Liver (tissue), 8 donors: ENCODE measurements at regions not wholly inside any gene's neighbourhood (a gene's known extent, or its start where the extent isn't known, plus 50 kb on each side); places are given as distances from the start of the nearest gene placed in this dataset.

Experiments
- DNase-seq: peaks from one replicate; pipeline ENCODE4 v3.0.0-alpha.2; 2017; ENCODE audit warnings: low spot score
- H3K27ac ChIP-seq, 2 donors: one replicate each; pipeline ENCODE4 v1.7.0; 2013; ENCODE audit warnings: inconsistent platforms in 2 of 2, low read length in 2 of 2, control low read depth in 1 of 2, low read depth in 1 of 2, mild to moderate bottlenecking in 1 of 2
- H3K27me3 ChIP-seq, 4 donors: one replicate each; pipeline versions ENCODE4 v1.6.1 to v1.7.0; 2013; ENCODE audit warnings: low read length in 3 of 4, inconsistent platforms in 1 of 4, mild to moderate bottlenecking in 1 of 4, moderate library complexity in 1 of 4; ENCODE audit not compliant: control insufficient read depth in 4 of 4, insufficient read depth in 4 of 4
- H3K36me3 ChIP-seq, 4 donors: one replicate each; pipeline versions ENCODE4 v1.6.1 to v1.7.0; 2013; ENCODE audit warnings: low read length in 3 of 4, mild to moderate bottlenecking in 3 of 4, low read depth in 1 of 4, moderate library complexity in 1 of 4; ENCODE audit not compliant: control insufficient read depth in 4 of 4, insufficient read depth in 3 of 4
- H3K4me1 ChIP-seq, 4 donors: one replicate each; pipeline versions ENCODE4 v1.6.1 to v1.7.0; 2013; ENCODE audit warnings: low read length in 3 of 4, mild to moderate bottlenecking in 3 of 4, moderate library complexity in 1 of 4; ENCODE audit not compliant: control insufficient read depth in 4 of 4, insufficient read depth in 4 of 4
- H3K4me3 ChIP-seq, 3 donors: one replicate each; pipeline versions ENCODE4 v1.6.1 to v1.7.0; 2013; ENCODE audit warnings: low read length in 3 of 3, control low read depth in 1 of 3, low read depth in 1 of 3, mild to moderate bottlenecking in 1 of 3
- H3K9ac ChIP-seq, 2 donors: one replicate each; pipeline ENCODE4 v1.7.0; 2013; ENCODE audit warnings: low read length in 2 of 2, mild to moderate bottlenecking in 2 of 2, moderate library complexity in 2 of 2, control low read depth in 1 of 2, low read depth in 1 of 2
- H3K9me3 ChIP-seq, 4 donors: one replicate each; pipeline versions ENCODE4 v1.6.1 to v1.7.0; 2013; ENCODE audit warnings: low read length in 3 of 4; ENCODE audit not compliant: control insufficient read depth in 4 of 4
- ATF3 ChIP-seq: IDR thresholded peaks from 2 replicates; pipeline ENCODE4 v1.6.1; 2016; ENCODE audit warnings: antibody characterized with exemption
- CTCF ChIP-seq: fragments of 150-350 bp; IDR thresholded peaks from 2 replicates; pipeline ENCODE4 v1.5.1; 2017; ENCODE audit warnings: improper control_type of control experiment, low read depth, low read length; ENCODE audit not compliant: missing input control
- FOXA1 ChIP-seq: IDR thresholded peaks from 2 replicates; pipeline ENCODE4 v1.6.1; 2016; ENCODE audit warnings: antibody characterized with exemption
- GABPA ChIP-seq, 2 donors: IDR thresholded peaks in 1 of 2; conservative IDR thresholded peaks in 1 of 2; 2 replicates each; pipeline ENCODE4 v1.6.1; 2016; ENCODE audit warnings: antibody characterized with exemption in 2 of 2, mild to moderate bottlenecking in 1 of 2, moderate library complexity in 1 of 2
- HNF4A ChIP-seq, 2 donors: conservative IDR thresholded peaks; 2 replicates each; pipeline ENCODE4 v1.6.1; 2016; ENCODE audit warnings: antibody characterized with exemption in 2 of 2, mild to moderate bottlenecking in 2 of 2
- JUND ChIP-seq, 2 donors: IDR thresholded peaks; 2 replicates each; pipeline ENCODE4 v1.6.1; 2016; ENCODE audit warnings: antibody characterized with exemption in 2 of 2
- MAX ChIP-seq: IDR thresholded peaks from 2 replicates; pipeline ENCODE4 v1.6.1; 2016; ENCODE audit warnings: antibody characterized with exemption
- NR2F2 ChIP-seq: IDR thresholded peaks from 2 replicates; pipeline ENCODE4 v1.6.1; 2016; ENCODE audit warnings: antibody characterized with exemption
- RAD21 ChIP-seq, 2 donors: IDR thresholded peaks; 2 replicates each; pipeline ENCODE4 v1.6.1; 2016; ENCODE audit warnings: antibody characterized with exemption in 2 of 2, mild to moderate bottlenecking in 2 of 2
- RXRA ChIP-seq, 2 donors: IDR thresholded peaks; 2 replicates each; pipeline ENCODE4 v1.6.1; 2017 to 2018; ENCODE audit warnings: antibody characterized with exemption in 2 of 2, mild to moderate bottlenecking in 1 of 2
- SP1 ChIP-seq: IDR thresholded peaks from 2 replicates; pipeline ENCODE4 v1.6.1; 2018; ENCODE audit warnings: antibody characterized with exemption, mild to moderate bottlenecking
- TAF1 ChIP-seq: conservative IDR thresholded peaks from 2 replicates; pipeline ENCODE4 v1.6.1; 2016; ENCODE audit warnings: antibody characterized with exemption, mild to moderate bottlenecking
- YY1 ChIP-seq: IDR thresholded peaks from 2 replicates; pipeline ENCODE4 v1.6.1; 2016; ENCODE audit warnings: antibody characterized with exemption, mild to moderate bottlenecking
- WGBS: extraction: QIAGEN DNeasy Blood & Tissue Kit; methylation state at CpG from one replicate; pipeline ENCODE4 v1.1.7; 2013; 5-methylcytosine and 5-hydroxymethylcytosine counted together
- donor health status: healthy.
- donor health status: healthy.
- donor health status: healthy.
- donor health status: healthy.
- donor health status: healthy.

GRCh38 chr6:44558832-44559251 is 171.3 kb downstream of the CDC5L start (continued):
- TF ChIP-seq SP1, result no peak

GRCh38 chr6:44559486-44560270 is 172.2 kb downstream of the CDC5L start:
- WGBS, result 88% methylated on average over 13 of the region's 13 CpGs

GRCh38 chr6:44560458-44561059 is 173.1 kb downstream of the CDC5L start:
- TF ChIP-seq CTCF (no peak), HNF4A (conservative IDR thresholded peaks at IDR 0.05) (no peak), ATF3 (no peak), YY1 (no peak)
- H3K9ac ChIP-seq, result no peak overlapping the region
- no peaks in the 10 kb centered on the region for H3K9me3 ChIP-seq
- H3K27ac ChIP-seq, result no peak overlapping the region
- no peaks in the 10 kb centered on the region for H3K4me1 ChIP-seq
- H3K36me3 ChIP-seq, result no peaks in the 10 kb centered on the region
- H3K4me3 ChIP-seq, result no peak overlapping the region
- peaks cover 0 to 7% (median 0%) of the 10 kb centered on the region in 4 donors for H3K27me3 ChIP-seq
- WGBS, result 83% methylated on average over 12 of the region's 12 CpGs
- DNase-seq, result no peak

More at GRCh38 chr6:44559486-44560270, 172.2 kb downstream of the CDC5L start:
- H3K4me1 ChIP-seq, result no peaks in the 10 kb centered on the region
- H3K27me3 ChIP-seq, result peaks cover 0 to 7% (median 0%) of the 10 kb centered on the region in 4 donors
- no peak for DNase-seq
- no peak for TF ChIP-seq FOXA1
- TF ChIP-seq ATF3, result no peak
- TF ChIP-seq GABPA (IDR thresholded peaks at IDR 0.05 in 1 of 2, conservative IDR thresholded peaks at IDR 0.05 in 1 of 2), result no peak
- no peak for TF ChIP-seq NR2F2
- no peak for TF ChIP-seq RAD21 (IDR thresholded peaks at IDR 0.05)
- no peak for TF ChIP-seq RXRA (IDR thresholded peaks at IDR 0.05)
- TF ChIP-seq TAF1, result no peak
- no peaks in the 10 kb centered on the region for H3K36me3 ChIP-seq
- H3K4me3 ChIP-seq, result no peak overlapping the region
- no peaks in the 10 kb centered on the region for H3K9me3 ChIP-seq
- H3K9ac ChIP-seq, result no peak overlapping the region
- H3K27ac ChIP-seq, result no peak overlapping the region

GRCh38 chr6:44561060-44561623 is 173.6 kb downstream of the CDC5L start:
- Histone ChIP-seq H3K27ac (no peak overlapping the region), H3K27me3 (peaks cover 0 to 7% (median 0%) of the 10 kb centered on the region in 4 donors), H3K9me3 (no peaks in the 10 kb centered on the region), H3K4me1 (no peaks in the 10 kb centered on the region), H3K36me3 (no peaks in the 10 kb centered on the region), H3K4me3 (no peak overlapping the region), H3K9ac (no peak overlapping the region)
- 33% methylated on average over 25 of the region's 25 CpGs for WGBS
- DNase-seq, result no peak
- TF ChIP-seq JUND (IDR thresholded peaks at IDR 0.05) (no peak), MAX (no peak), RXRA (IDR thresholded peaks at IDR 0.05) (no peak), CTCF (no peak), YY1 (no peak)
